ENCODE measurements at regions not wholly inside any gene's neighbourhood (a gene's known extent, or its start where the extent isn't known, plus 50 kb on each side); places are given as distances from the start of the nearest gene placed in this dataset.

DNA sequence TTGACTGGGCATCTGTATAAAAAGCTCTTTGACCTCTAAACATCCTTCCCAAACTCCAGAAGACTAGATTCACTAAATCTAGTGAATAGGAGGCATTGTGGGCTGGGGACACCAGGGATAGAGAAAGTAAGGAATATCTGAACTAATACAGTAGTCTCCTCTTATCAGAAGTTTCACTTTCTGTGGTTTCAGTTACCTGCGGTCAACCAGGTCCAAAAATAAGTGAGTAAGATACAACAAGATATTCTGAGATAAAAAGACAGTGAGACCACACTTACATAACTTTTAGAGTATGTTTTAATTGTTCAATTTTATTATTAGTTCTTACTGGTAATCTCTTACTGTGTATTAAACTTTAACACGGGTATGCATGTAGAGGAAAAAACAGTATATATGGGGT is 376.5 kb downstream of the HNRNPD start:
- no peak overlapping the region for H3K4me2 ChIP-seq (ENCODE audit: control insufficient read depth, extremely low read depth, insufficient read depth, low read depth, low read length)
- H3K27ac ChIP-seq (ENCODE audit: control insufficient read depth, insufficient read depth, low read length) = no peak overlapping the region
- no peaks in the 10 kb centered on the region for H3K9me1 ChIP-seq (ENCODE audit: control insufficient read depth, extremely low read depth, insufficient read depth, low read length)
- H3K9ac ChIP-seq (ENCODE audit: control insufficient read depth, extremely low read depth, insufficient read depth, low read length) = no peak overlapping the region
- FAIRE-seq = no peak
- TF ChIP-seq EZH2 (IDR thresholded peaks at IDR 0.05; ENCODE audit: low read length) = no peak
- no peak for TF ChIP-seq CTCF (optimal IDR thresholded peaks at IDR 0.05 in 1 of 3, IDR thresholded peaks at IDR 0.05 in 1 of 3, conservative IDR thresholded peaks at IDR 0.05 in 1 of 3; ENCODE audit: extremely low read depth in 1 of 3, insufficient read depth in 2 of 3, low read length in 3 of 3)
- H3K9me3 ChIP-seq (ENCODE audit: control insufficient read depth, low read depth, low read length) = no peaks in the 10 kb centered on the region
- H3K36me3 ChIP-seq (ENCODE audit: control insufficient read depth in 2 of 2, extremely low read depth in 1 of 2, insufficient read depth in 2 of 2, low read length in 2 of 2) = no peaks in the 10 kb centered on the region
- no peaks in the 10 kb centered on the region for H3K27me3 ChIP-seq (ENCODE audit: control insufficient read depth, extremely low read depth, insufficient read depth, low read length)
- no peaks in the 10 kb centered on the region for H4K20me1 ChIP-seq (ENCODE audit: control insufficient read depth, extremely low read depth, insufficient read depth, low read length)
- no peaks in the 10 kb centered on the region for H3K79me2 ChIP-seq (ENCODE audit: control insufficient read depth, insufficient read depth, low read length)
- H3K4me3 ChIP-seq (ENCODE audit: control insufficient read depth in 2 of 3, extremely low read depth in 1 of 3, insufficient read depth in 2 of 3, low read depth in 1 of 3, low read length in 3 of 3) = no peak overlapping the region
- no peak for DNase-seq (ENCODE audit: low read depth, low spot score)
- no peaks in the 10 kb centered on the region for H3K4me1 ChIP-seq (ENCODE audit: control insufficient read depth, extremely low read depth, insufficient read depth, low read length)
- dilution Hi-C loops (cut with MboI; ENCODE audit: extremely low pct_ligation_motif_present, low sequenced_read_pairs) = no loop called here
- no peak overlapping the region for H2AFZ ChIP-seq (ENCODE audit: control insufficient read depth, low read length)

DNA sequence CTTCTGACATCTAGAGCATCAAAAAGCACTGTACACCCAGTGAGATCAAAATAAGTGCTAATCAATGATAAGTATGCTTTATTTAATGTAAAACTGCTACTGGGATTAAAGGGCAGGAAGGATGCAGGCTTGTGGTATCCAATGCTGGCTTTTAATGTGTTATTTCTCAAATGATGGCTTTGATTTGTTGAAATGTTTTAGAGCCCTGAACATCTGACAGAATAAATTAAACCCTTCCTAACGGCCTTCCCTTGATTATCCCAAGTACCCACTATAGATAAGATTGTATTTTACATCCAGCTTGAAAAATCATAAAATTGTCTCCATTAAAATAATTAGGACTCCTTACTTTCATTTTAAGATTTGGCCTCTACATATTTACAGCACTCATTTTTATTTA is 382.9 kb downstream of the HNRNPD start:
- Histone ChIP-seq H3K4me2 (ENCODE audit: control insufficient read depth, extremely low read depth, insufficient read depth, low read depth, low read length) (no peak overlapping the region), H3K4me3 (ENCODE audit: control insufficient read depth in 2 of 3, extremely low read depth in 1 of 3, insufficient read depth in 2 of 3, low read depth in 1 of 3, low read length in 3 of 3) (no peak overlapping the region), H3K9me3 (ENCODE audit: control insufficient read depth, low read depth, low read length) (no peaks in the 10 kb centered on the region), H3K9ac (ENCODE audit: control insufficient read depth, extremely low read depth, insufficient read depth, low read length) (no peak overlapping the region), H4K20me1 (ENCODE audit: control insufficient read depth, extremely low read depth, insufficient read depth, low read length) (no peaks in the 10 kb centered on the region), H3K9me1 (ENCODE audit: control insufficient read depth, extremely low read depth, insufficient read depth, low read length) (no peaks in the 10 kb centered on the region), H2AFZ (ENCODE audit: control insufficient read depth, low read length) (no peak overlapping the region), H3K27ac (ENCODE audit: control insufficient read depth, insufficient read depth, low read length) (no peak overlapping the region), H3K4me1 (ENCODE audit: control insufficient read depth, extremely low read depth, insufficient read depth, low read length) (no peaks in the 10 kb centered on the region), H3K27me3 (ENCODE audit: control insufficient read depth, extremely low read depth, insufficient read depth, low read length) (no peaks in the 10 kb centered on the region), H3K79me2 (ENCODE audit: control insufficient read depth, insufficient read depth, low read length) (no peaks in the 10 kb centered on the region), H3K36me3 (ENCODE audit: control insufficient read depth in 2 of 2, extremely low read depth in 1 of 2, insufficient read depth in 2 of 2, low read length in 2 of 2) (no peaks in the 10 kb centered on the region)
- no peak for FAIRE-seq
- TF ChIP-seq EZH2 (IDR thresholded peaks at IDR 0.05; ENCODE audit: low read length) (no peak), CTCF (optimal IDR thresholded peaks at IDR 0.05 in 1 of 3, IDR thresholded peaks at IDR 0.05 in 1 of 3, conservative IDR thresholded peaks at IDR 0.05 in 1 of 3; ENCODE audit: extremely low read depth in 1 of 3, insufficient read depth in 2 of 3, low read length in 3 of 3) (no peak)
- DNase-seq (ENCODE audit: low read depth, low spot score) = no peak
- dilution Hi-C loops (cut with MboI; ENCODE audit: extremely low pct_ligation_motif_present, low sequenced_read_pairs) = no loop called here

All from keratinocyte (primary cell).